ENCODE measurements at regions not wholly inside any gene's neighbourhood (a gene's known extent, or its start where the extent isn't known, plus 50 kb on each side); places are given as distances from the start of the nearest gene placed in this dataset.

DNA sequence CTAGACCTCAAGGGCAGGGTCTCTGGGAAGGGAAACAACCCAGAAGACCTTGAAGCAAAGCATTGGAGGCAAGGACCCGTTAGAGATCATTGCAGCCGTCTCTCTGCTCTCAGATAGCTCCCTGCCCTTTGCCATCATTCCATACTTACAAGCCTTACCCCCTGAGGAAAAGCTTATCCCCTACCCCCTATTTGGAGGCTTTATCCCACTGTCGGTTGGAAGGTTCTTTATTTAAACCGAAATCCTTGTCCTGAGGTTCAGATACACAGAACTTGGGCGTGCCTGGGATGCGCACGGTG, 84.4 kb downstream of the EFNB1 start:
- intact Hi-C loops (cut with DNase I), result no loop called here
- TF ChIP-seq POLR2A (IDR thresholded peaks at IDR 0.05) (no peak), POLR2AphosphoS5 (IDR thresholded peaks at IDR 0.05; ENCODE audit: insufficient read depth in 1 of 2, low read depth in 1 of 2) (no peak)
- TF ChIP-seq, protein P1, sequence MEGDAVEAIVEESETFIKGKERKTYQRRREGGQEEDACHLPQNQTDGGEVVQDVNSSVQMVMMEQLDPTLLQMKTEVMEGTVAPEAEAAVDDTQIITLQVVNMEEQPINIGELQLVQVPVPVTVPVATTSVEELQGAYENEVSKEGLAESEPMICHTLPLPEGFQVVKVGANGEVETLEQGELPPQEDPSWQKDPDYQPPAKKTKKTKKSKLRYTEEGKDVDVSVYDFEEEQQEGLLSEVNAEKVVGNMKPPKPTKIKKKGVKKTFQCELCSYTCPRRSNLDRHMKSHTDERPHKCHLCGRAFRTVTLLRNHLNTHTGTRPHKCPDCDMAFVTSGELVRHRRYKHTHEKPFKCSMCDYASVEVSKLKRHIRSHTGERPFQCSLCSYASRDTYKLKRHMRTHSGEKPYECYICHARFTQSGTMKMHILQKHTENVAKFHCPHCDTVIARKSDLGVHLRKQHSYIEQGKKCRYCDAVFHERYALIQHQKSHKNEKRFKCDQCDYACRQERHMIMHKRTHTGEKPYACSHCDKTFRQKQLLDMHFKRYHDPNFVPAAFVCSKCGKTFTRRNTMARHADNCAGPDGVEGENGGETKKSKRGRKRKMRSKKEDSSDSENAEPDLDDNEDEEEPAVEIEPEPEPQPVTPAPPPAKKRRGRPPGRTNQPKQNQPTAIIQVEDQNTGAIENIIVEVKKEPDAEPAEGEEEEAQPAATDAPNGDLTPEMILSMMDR (IDR thresholded peaks at IDR 0.05), result no peak
- no peak for DNase-seq (ENCODE audit: extremely low spot score in 2 of 2)

DNA sequence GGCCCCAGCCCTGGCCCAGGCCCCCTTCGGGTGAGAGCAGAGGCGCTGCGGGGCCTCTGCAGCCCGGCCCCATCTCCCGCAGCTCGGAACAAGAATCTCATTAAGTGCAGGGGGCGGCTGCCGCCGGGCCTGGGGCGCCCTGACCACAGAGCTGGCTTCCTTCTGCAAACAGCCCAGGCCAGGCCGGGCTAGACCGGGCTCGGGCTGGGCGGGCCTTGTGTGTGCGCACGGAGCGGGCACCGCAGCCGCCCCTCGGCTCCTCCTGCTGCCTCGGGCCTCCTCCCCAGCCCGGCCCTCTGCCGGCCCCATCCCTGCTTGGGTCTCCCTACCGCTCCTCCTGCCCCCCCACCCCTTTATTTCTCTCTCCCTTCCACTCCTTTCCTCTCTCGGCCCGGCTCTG, 83.3 kb downstream of the EFNB1 start:
- H3K36me3 ChIP-seq, result no peaks in the 10 kb centered on the region
- DNase-seq (ENCODE audit: extremely low spot score in 2 of 2), result no peak
- intact Hi-C loops (cut with DNase I), result no loop called here
- TF ChIP-seq POLR2AphosphoS5 (IDR thresholded peaks at IDR 0.05; ENCODE audit: insufficient read depth in 1 of 2, low read depth in 1 of 2), result no peak
- no peaks in the 10 kb centered on the region for H3K9me3 ChIP-seq
- H3K4me3 ChIP-seq, result no peak overlapping the region
- H3K27ac ChIP-seq, result peak overlapping the region; percentile 56
- H3K27me3 ChIP-seq, result no peaks in the 10 kb centered on the region
- no peaks in the 10 kb centered on the region for H3K4me1 ChIP-seq

More for the DNA sequence above, 84.4 kb downstream of the EFNB1 start:
- Histone ChIP-seq H3K4me3 (no peak overlapping the region), H3K4me1 (no peaks in the 10 kb centered on the region), H3K27me3 (no peaks in the 10 kb centered on the region), H3K27ac (no peak overlapping the region), H3K9me3 (no peaks in the 10 kb centered on the region), H3K36me3 (no peaks in the 10 kb centered on the region)

DNA sequence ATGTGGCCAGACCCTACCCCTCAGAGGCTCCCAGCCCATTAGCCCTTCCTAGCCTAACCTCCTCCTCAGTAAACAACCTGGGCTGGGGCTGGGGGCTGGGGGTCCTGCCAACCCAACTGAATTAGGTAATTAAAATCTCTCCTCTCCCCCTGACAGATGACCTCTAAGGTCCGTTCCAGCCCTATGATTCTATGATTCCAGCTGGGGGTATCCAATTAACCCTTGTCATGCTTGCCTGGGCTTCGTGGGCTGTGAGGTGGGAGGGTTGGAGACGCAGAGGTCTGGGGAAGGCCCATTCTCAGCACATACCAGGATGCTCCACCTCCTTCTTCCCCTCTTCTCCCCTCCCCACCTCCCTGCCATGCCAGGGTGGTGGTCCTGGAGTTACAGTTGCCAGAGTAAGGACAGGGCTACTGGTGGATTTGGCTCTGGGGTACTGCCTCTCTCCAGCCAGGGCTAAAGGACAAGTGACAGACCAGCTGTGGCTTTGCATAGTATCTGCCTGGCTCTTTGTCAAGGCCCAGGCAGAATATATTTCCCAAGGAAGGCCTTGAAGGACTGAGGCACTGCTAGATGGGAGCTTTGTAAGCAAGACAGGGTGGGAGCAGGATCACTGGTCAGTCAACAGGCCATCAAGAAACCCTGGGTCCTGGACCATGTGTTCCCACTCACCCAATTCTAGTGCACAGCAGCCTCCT, 82.1 kb downstream of the EFNB1 start:
- Histone ChIP-seq H3K9me3 (no peaks in the 10 kb centered on the region), H3K27me3 (no peaks in the 10 kb centered on the region), H3K4me3 (no peak overlapping the region), H3K27ac (no peak overlapping the region), H3K36me3 (no peaks in the 10 kb centered on the region), H3K4me1 (no peaks in the 10 kb centered on the region)
- intact Hi-C loops (cut with DNase I), result no loop called here
- no peak for DNase-seq (ENCODE audit: extremely low spot score in 2 of 2)
- TF ChIP-seq POLR2A (IDR thresholded peaks at IDR 0.05), result no peak
- no peak for TF ChIP-seq POLR2AphosphoS5 (IDR thresholded peaks at IDR 0.05; ENCODE audit: insufficient read depth in 1 of 2, low read depth in 1 of 2)
- TF ChIP-seq, protein P1 (IDR thresholded peaks at IDR 0.05), result no peak

DNA sequence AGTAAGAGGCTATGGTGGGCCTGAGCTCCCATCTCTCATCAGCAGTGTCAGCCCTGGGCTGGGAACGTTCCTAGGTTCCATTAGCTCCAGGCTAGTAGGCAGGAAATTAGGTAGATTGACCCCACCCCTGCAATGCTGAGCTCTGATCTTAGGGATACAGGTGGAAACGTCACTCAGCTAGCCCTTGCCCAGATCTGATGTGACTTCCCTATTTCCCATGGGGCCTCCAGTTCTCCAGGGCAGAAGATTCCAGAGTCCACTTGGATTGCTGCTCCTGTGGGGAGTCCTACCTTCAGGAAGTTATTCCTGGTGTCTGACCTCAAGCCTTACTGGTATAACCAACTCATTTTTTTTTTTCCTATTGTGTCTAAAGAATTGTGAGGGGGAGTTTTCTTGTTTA, 81.1 kb downstream of the EFNB1 start:
- Histone ChIP-seq H3K27me3 (no peaks in the 10 kb centered on the region), H3K4me1 (no peaks in the 10 kb centered on the region), H3K9me3 (no peaks in the 10 kb centered on the region), H3K4me3 (no peak overlapping the region), H3K27ac (no peak overlapping the region), H3K36me3 (no peaks in the 10 kb centered on the region)
- DNase-seq (ENCODE audit: extremely low spot score in 2 of 2), result no peak
- intact Hi-C loops (cut with DNase I), result no loop called here
- no peak for TF ChIP-seq POLR2AphosphoS5 (IDR thresholded peaks at IDR 0.05; ENCODE audit: insufficient read depth in 1 of 2, low read depth in 1 of 2)
- TF ChIP-seq, protein P1 (IDR thresholded peaks at IDR 0.05), result no peak
- TF ChIP-seq POLR2A (IDR thresholded peaks at IDR 0.05), result no peak

DNA sequence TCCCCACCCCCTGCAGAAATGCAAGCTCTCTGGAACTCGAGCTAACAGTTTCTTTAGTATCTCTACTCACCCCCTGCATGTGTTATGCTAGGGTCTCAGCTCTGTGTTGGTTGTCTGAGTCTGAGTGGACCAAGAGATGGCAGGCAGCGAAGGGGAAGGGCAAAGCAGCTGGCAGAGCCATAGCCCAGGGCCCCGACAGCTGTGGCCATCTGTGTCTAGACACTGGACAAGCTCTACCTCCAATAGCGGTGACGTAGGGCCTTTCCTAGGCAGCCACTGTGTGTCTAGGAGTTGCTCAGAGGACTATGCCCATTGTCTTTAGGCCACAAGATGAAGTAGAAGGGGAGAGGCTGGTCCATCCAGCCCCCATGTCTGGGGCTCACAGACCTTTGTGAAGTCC, 79.2 kb downstream of the EFNB1 start:
- intact Hi-C loops (cut with DNase I), result no loop called here
- Histone ChIP-seq H3K4me3 (no peak overlapping the region), H3K4me1 (no peaks in the 10 kb centered on the region), H3K27ac (no peak overlapping the region), H3K9me3 (no peaks in the 10 kb centered on the region), H3K27me3 (no peaks in the 10 kb centered on the region), H3K36me3 (no peaks in the 10 kb centered on the region)
- TF ChIP-seq, protein P1 (IDR thresholded peaks at IDR 0.05), result no peak
- TF ChIP-seq POLR2AphosphoS5 (IDR thresholded peaks at IDR 0.05; ENCODE audit: insufficient read depth in 1 of 2, low read depth in 1 of 2) (no peak), POLR2A (IDR thresholded peaks at IDR 0.05) (no peak)
- DNase-seq (ENCODE audit: extremely low spot score in 2 of 2), result no peak
